HEK293 (cell line): ENCODE measurements at regions not wholly inside any gene's neighbourhood (a gene's known extent, or its start where the extent isn't known, plus 50 kb on each side); places are given as distances from the start of the nearest gene placed in this dataset.
"Not testable (repeated sequence)": the region's sequence is repeated elsewhere in the genome, so short reads cannot be mapped to it uniquely, and the experiment has no call there.

Experiments
- CTCF ChIA-PET: fragments of 350-600 bp; formaldehyde crosslinking; extraction: SDS; loops from one replicate; lab custom pipeline; 2021; ENCODE audit warnings: antibody characterized with exemption; lab: Yijun Ruan, JAX
- POLR2A ChIA-PET: fragments of 300-600 bp; formaldehyde crosslinking; extraction: SDS; loops from one replicate; lab custom pipeline; 2020; ENCODE audit warnings: antibody characterized with exemption, inconsistent platforms; lab: Yijun Ruan, JAX
- H3K27ac ChIP-seq: fragments of 200-500 bp; sonication (Bioruptor generic); 2 replicates; pipeline ENCODE4 v1.5.1; 2014; ENCODE audit warnings: low read depth, low read length, control low read depth, inconsistent platforms; ENCODE audit errors: extremely low read depth
- H3K36me3 ChIP-seq, 2 experiments: fragments of 200-500 bp in 1 of 2; sonication (Bioruptor generic) in 1 of 2; 1 replicate in 1 of 2; 2 replicates in 1 of 2; pipeline ENCODE4 v1.5.1; 2014 to 2017; ENCODE audit warnings: inconsistent platforms in 2 of 2, low read length in 2 of 2; ENCODE audit not compliant: control insufficient read depth in 2 of 2, insufficient read depth in 1 of 2
- H3K4me1 ChIP-seq: fragments of 200-500 bp; sonication (Bioruptor generic); 2 replicates; pipeline ENCODE4 v1.5.1; 2014; ENCODE audit warnings: mild to moderate bottlenecking, low read length, inconsistent platforms; ENCODE audit not compliant: control insufficient read depth, insufficient read depth
- H3K4me3 ChIP-seq: 2 replicates; pipeline ENCODE4 v1.5.1; 2011; ENCODE audit warnings: low read depth, mild to moderate bottlenecking, control low read depth, low read length, moderate library complexity
- H3K9me3 ChIP-seq: fragments of 200-500 bp; sonication (Bioruptor generic); 2 replicates; pipeline ENCODE4 v1.5.1; 2014; ENCODE audit warnings: low read depth, low read length, inconsistent platforms; ENCODE audit not compliant: control insufficient read depth, insufficient read depth
- HOXA7 ChIP-seq: sonication (generic); formaldehyde crosslinking; IDR thresholded peaks from 2 replicates; pipeline ENCODE4 v1.8.1; 2022; ENCODE audit warnings: missing genetic modification reagents, borderline replicate concordance
- HOXC10 ChIP-seq: sonication (generic); formaldehyde crosslinking; IDR thresholded peaks from 2 replicates; pipeline ENCODE4 v1.8.1; 2023; ENCODE audit warnings: mild to moderate bottlenecking, missing genetic modification reagents
- IKZF3 ChIP-seq: fragments of 450-650 bp; IDR thresholded peaks from 2 replicates; pipeline ENCODE4 v1.5.0; 2018; ENCODE audit warnings: missing biosample characterization, mild to moderate bottlenecking, missing genetic modification characterization, moderate library complexity
- ZFP37 ChIP-seq: fragments of 450-650 bp; formaldehyde crosslinking; IDR thresholded peaks from 2 replicates; pipeline ENCODE4 v1.5.1; 2016; ENCODE audit warnings: missing biosample characterization, missing genetic modification characterization
- ZNF112 ChIP-seq: fragments of 450-650 bp; formaldehyde crosslinking; IDR thresholded peaks from 2 replicates; pipeline ENCODE4 v1.5.0; 2017; ENCODE audit warnings: missing biosample characterization, missing genetic modification characterization
- ZNF157 ChIP-seq: fragments of 450-650 bp; formaldehyde crosslinking; IDR thresholded peaks from 2 replicates; pipeline ENCODE4 v1.5.1; 2016; ENCODE audit warnings: missing biosample characterization, missing genetic modification characterization
- ZNF169 ChIP-seq: fragments of 450-650 bp; formaldehyde crosslinking; IDR thresholded peaks from 2 replicates; pipeline ENCODE4 v1.5.1; 2016; ENCODE audit warnings: missing biosample characterization, missing genetic modification characterization
- ZNF184 ChIP-seq: fragments of 450-650 bp; IDR thresholded peaks from 2 replicates; pipeline ENCODE4 v1.5.1; 2018; ENCODE audit warnings: missing biosample characterization, mild to moderate bottlenecking, missing genetic modification characterization
- ZNF202 ChIP-seq: fragments of 450-650 bp; formaldehyde crosslinking; IDR thresholded peaks from 2 replicates; pipeline ENCODE4 v1.5.1; 2016; ENCODE audit warnings: missing biosample characterization, missing genetic modification characterization, borderline replicate concordance
- ZNF311 ChIP-seq: fragments of 450-650 bp; formaldehyde crosslinking; IDR thresholded peaks from 2 replicates; pipeline ENCODE4 v1.5.1; 2017; ENCODE audit warnings: missing biosample characterization, missing genetic modification characterization, borderline replicate concordance
- ZNF335 ChIP-seq: fragments of 450-650 bp; formaldehyde crosslinking; conservative IDR thresholded peaks from 2 replicates; pipeline ENCODE4 v1.5.1; 2016; ENCODE audit warnings: missing biosample characterization, missing genetic modification characterization
- ZNF394 ChIP-seq: fragments of 450-650 bp; formaldehyde crosslinking; IDR thresholded peaks from 2 replicates; pipeline ENCODE4 v1.5.1; 2016; ENCODE audit warnings: missing biosample characterization, missing genetic modification characterization, mild to moderate bottlenecking, moderate library complexity, borderline replicate concordance
- ZNF426 ChIP-seq: fragments of 450-650 bp; formaldehyde crosslinking; IDR thresholded peaks from 2 replicates; pipeline ENCODE4 v1.5.1; 2017; ENCODE audit warnings: missing biosample characterization, missing genetic modification characterization, mild to moderate bottlenecking, inconsistent platforms, moderate library complexity
- ZNF518A ChIP-seq: fragments of 450-650 bp; formaldehyde crosslinking; conservative IDR thresholded peaks from 2 replicates; pipeline ENCODE4 v1.5.1; 2016; ENCODE audit warnings: low read depth, missing biosample characterization, missing genetic modification characterization
- ZNF629 ChIP-seq: fragments of 450-650 bp; formaldehyde crosslinking; IDR thresholded peaks from 2 replicates; pipeline ENCODE4 v1.5.1; 2017; ENCODE audit warnings: missing biosample characterization, missing genetic modification characterization
- ZNF701 ChIP-seq: fragments of 450-650 bp; formaldehyde crosslinking; IDR thresholded peaks from 2 replicates; pipeline ENCODE4 v1.5.1; 2016; ENCODE audit warnings: missing biosample characterization, missing genetic modification characterization
- ZNF76 ChIP-seq: fragments of 450-650 bp; formaldehyde crosslinking; IDR thresholded peaks from 2 replicates; pipeline ENCODE4; 2016; ENCODE audit warnings: low read depth, missing biosample characterization, missing genetic modification characterization, borderline replicate concordance
- TF ChIP-seq, protein P1 (sequence below): fragments of 450-650 bp; formaldehyde crosslinking; IDR thresholded peaks from 2 replicates; pipeline ENCODE4 v1.5.1; 2016; ENCODE audit warnings: missing biosample characterization, missing genetic modification characterization
- TF ChIP-seq, protein P2 (sequence below): fragments of 450-650 bp; formaldehyde crosslinking; IDR thresholded peaks from 2 replicates; pipeline ENCODE4 v1.5.1; 2016; ENCODE audit warnings: missing biosample characterization, missing genetic modification characterization, borderline replicate concordance

GRCh38 chrX:65300104-65300809, 234.3 kb downstream of the LAS1L start:
- POLR2A ChIA-PET, result no interaction called here
- no peaks in the 10 kb centered on the region for H3K36me3 ChIP-seq
- H3K4me1 ChIP-seq, result no peaks in the 10 kb centered on the region
- CTCF ChIA-PET, result interaction anchor here (0.6 kb wide), 1 partner anchor 11 kb away, joined by 3 read pairs; no protein-coding TSS in a partner anchor
- no peak overlapping the region for H3K4me3 ChIP-seq
- H3K9me3 ChIP-seq, result no peaks in the 10 kb centered on the region
- H3K27ac ChIP-seq, result no peak overlapping the region
- no peak for TF ChIP-seq ZNF157 (tag by site-specific recombination)
- TF ChIP-seq, protein P1, sequence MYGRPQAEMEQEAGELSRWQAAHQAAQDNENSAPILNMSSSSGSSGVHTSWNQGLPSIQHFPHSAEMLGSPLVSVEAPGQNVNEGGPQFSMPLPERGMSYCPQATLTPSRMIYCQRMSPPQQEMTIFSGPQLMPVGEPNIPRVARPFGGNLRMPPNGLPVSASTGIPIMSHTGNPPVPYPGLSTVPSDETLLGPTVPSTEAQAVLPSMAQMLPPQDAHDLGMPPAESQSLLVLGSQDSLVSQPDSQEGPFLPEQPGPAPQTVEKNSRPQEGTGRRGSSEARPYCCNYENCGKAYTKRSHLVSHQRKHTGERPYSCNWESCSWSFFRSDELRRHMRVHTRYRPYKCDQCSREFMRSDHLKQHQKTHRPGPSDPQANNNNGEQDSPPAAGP, result no peak
- no peak for TF ChIP-seq ZNF184 (tag by site-specific recombination)

DNA sequence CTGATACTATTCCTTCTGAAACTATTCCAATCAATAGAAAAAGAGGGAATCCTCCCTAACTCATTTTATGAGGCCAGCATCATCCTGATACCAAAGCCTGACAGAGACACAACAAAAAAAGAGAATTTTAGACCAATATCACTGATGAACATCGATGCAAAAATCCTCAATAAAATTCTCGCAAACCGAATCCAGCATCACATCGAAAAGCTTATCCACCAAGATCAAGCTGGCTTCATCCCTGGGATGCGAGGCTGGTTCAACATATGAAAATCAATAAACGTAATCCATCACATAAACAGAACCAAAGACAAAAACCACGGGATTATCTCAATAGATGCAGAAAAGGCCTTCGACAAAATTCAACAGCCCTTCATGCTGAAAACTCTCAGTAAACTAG, 251.7 kb downstream of the LAS1L start:
- H3K27ac ChIP-seq, H3K36me3 ChIP-seq, H3K9me3 ChIP-seq, POLR2A ChIA-PET, H3K4me3 ChIP-seq, H3K4me1 ChIP-seq: not testable (repeated sequence)
- CTCF ChIA-PET, result interaction anchor here (0.7 kb wide), 1 partner anchor 1190 kb away, joined by 3 read pairs; no protein-coding TSS in a partner anchor

GRCh38 chrX:65273152-65273551, 261.4 kb downstream of the LAS1L start:
- H3K27ac ChIP-seq, result no peak overlapping the region
- ChIA-PET POLR2A (no interaction called here), CTCF (interaction anchor here (0.6 kb wide), 1 partner anchor 323 kb away, joined by 3 read pairs; no protein-coding TSS in a partner anchor)
- H3K9me3 ChIP-seq, result no peaks in the 10 kb centered on the region
- no peaks in the 10 kb centered on the region for H3K36me3 ChIP-seq
- no peaks in the 10 kb centered on the region for H3K4me1 ChIP-seq
- H3K4me3 ChIP-seq, result no peak overlapping the region
- no peak for TF ChIP-seq ZNF518A (tag by site-specific recombination)
- no peak for TF ChIP-seq ZNF335 (tag by site-specific recombination)
- no peak for TF ChIP-seq ZNF76 (tag by site-specific recombination)
- TF ChIP-seq ZNF394 (tag by site-specific recombination), result no peak
- no peak for TF ChIP-seq ZNF629 (tag by site-specific recombination)

- Histone ChIP-seq H3K4me3 (no peak overlapping the region), H3K4me1 (no peaks in the 10 kb centered on the region), H3K27ac (no peak overlapping the region), H3K9me3 (peaks cover 2% of the 10 kb centered on the region), H3K36me3 (no peaks in the 10 kb centered on the region)
- ChIA-PET CTCF (no interaction called here), POLR2A (no interaction called here)
- TF ChIP-seq HOXA7 (no peak), ZNF112 (tag by site-specific recombination) (no peak), ZNF169 (tag by site-specific recombination) (no peak), IKZF3 (tag by site-specific recombination) (no peak), ZNF311 (tag by site-specific recombination) (no peak), ZNF426 (no peak), ZNF701 (tag by site-specific recombination) (no peak), ZNF202 (tag by site-specific recombination) (no peak), ZFP37 (tag by site-specific recombination) (no peak), HOXC10 (CRISPR knock-in tag) (no peak)
- TF ChIP-seq, protein P1, result no peak
- TF ChIP-seq, protein P2, sequence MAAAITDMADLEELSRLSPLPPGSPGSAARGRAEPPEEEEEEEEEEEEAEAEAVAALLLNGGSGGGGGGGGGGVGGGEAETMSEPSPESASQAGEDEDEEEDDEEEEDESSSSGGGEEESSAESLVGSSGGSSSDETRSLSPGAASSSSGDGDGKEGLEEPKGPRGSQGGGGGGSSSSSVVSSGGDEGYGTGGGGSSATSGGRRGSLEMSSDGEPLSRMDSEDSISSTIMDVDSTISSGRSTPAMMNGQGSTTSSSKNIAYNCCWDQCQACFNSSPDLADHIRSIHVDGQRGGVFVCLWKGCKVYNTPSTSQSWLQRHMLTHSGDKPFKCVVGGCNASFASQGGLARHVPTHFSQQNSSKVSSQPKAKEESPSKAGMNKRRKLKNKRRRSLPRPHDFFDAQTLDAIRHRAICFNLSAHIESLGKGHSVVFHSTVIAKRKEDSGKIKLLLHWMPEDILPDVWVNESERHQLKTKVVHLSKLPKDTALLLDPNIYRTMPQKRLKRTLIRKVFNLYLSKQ (tag by site-specific recombination), result no peak
These were observed 268.1 kb downstream of the LAS1L start for GRCh38 chrX:65266482-65266881.
